GM12891 (cell line): ENCODE measurements at regions not wholly inside any gene's neighbourhood (a gene's known extent, or its start where the extent isn't known, plus 50 kb on each side); places are given as distances from the start of the nearest gene placed in this dataset.
"Not testable (repeated sequence)": the region's sequence is repeated elsewhere in the genome, so short reads cannot be mapped to it uniquely, and the experiment has no call there.

Source experiments
- DNase-seq: peaks from one replicate; pipeline ENCODE4 v3.0.0; 2011; ENCODE audit warnings: low spot score; ENCODE audit not compliant: insufficient read length
- FAIRE-seq: peaks from 2 replicates; lab custom pipeline; 2011; peaks lifted over from hg19 to GRCh38; lab: Jason Lieb, UNC
- PAX5 ChIP-seq: IDR thresholded peaks from 2 replicates; pipeline ENCODE4 v1.6.1; 2011; ENCODE audit warnings: low read length, moderate library complexity, mild to moderate bottlenecking; ENCODE audit not compliant: insufficient read depth, severe bottlenecking
- POLR2A ChIP-seq: IDR thresholded peaks from 2 replicates; pipeline ENCODE4 v1.6.1; 2011; ENCODE audit warnings: low read depth, low read length, control low read depth
- POLR2AphosphoS5 ChIP-seq: IDR thresholded peaks from 2 replicates; pipeline ENCODE4 v1.6.1; 2011; ENCODE audit warnings: low read depth, low read length, control low read depth
- POU2F2 ChIP-seq: IDR thresholded peaks from 2 replicates; pipeline ENCODE4 v1.6.1; 2011; ENCODE audit warnings: low read depth, mild to moderate bottlenecking, control low read depth, low read length, moderate library complexity
- SPI1 ChIP-seq: IDR thresholded peaks from 2 replicates; pipeline ENCODE4 v1.6.1; 2011; ENCODE audit warnings: low read depth, low read length, control low read depth
- TAF1 ChIP-seq: IDR thresholded peaks from 2 replicates; pipeline ENCODE4 v1.6.1; 2011; ENCODE audit warnings: low read depth, low read length, control low read depth

DNA sequence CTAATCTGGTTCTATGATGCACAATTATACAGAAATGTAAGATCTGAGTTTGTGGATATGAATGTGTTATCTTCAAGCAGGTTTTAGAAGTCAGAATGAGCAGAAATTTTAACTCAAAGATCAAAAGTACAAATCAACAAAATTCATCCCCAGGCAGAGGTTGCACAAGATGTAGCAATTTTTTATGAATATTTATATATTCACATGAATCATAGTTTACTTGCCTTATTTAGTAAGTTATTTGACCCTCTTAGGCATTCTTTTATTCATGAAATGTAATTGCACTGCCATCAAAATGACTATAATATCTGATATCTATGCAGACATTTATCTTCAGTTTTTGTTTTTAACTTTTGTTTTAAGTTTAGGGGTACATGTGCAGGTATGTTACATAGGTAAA is 103.1 kb upstream of the DAZL start:
- DNase-seq (no peak), FAIRE-seq (no peak)
- TF ChIP-seq SPI1: no peak
- TF ChIP-seq POLR2AphosphoS5: no peak
- no peak for TF ChIP-seq POU2F2
- TF ChIP-seq POLR2A: no peak
- TF ChIP-seq TAF1: no peak

GRCh38 chr3:16711691-16712090 is 106.5 kb upstream of the DAZL start:
- not testable (repeated sequence) for FAIRE-seq, DNase-seq

DNA sequence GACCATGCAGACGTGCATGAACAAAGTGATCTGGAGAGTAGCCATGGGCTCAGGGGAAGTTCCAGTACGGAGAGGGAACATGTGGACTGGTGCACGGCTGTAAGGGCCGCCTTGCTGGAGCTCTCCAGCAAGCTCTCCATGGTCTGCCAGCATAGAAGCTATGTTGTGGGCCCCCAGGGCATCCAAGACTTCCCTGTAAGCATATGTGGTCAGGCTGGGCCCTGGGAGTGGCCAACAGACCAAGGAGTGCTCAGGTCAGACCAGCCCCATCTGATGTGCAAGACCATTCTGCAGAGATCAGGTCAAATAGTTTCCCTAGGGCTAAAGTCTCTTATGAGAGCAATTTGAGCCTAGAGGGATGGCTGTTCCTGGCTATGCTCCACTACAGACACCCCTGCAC is 110.1 kb upstream of the DAZL start:
- TF ChIP-seq PAX5: no peak
- TF ChIP-seq POLR2A: no peak
- TF ChIP-seq POLR2AphosphoS5: no peak
- no peak for TF ChIP-seq POU2F2
- DNase-seq (no peak), FAIRE-seq (no peak)

- FAIRE-seq (no peak), DNase-seq (no peak)
- no peak for TF ChIP-seq TAF1
Observed at GRCh38 chr3:16719426-16719825, 114.2 kb upstream of the DAZL start.

DNA sequence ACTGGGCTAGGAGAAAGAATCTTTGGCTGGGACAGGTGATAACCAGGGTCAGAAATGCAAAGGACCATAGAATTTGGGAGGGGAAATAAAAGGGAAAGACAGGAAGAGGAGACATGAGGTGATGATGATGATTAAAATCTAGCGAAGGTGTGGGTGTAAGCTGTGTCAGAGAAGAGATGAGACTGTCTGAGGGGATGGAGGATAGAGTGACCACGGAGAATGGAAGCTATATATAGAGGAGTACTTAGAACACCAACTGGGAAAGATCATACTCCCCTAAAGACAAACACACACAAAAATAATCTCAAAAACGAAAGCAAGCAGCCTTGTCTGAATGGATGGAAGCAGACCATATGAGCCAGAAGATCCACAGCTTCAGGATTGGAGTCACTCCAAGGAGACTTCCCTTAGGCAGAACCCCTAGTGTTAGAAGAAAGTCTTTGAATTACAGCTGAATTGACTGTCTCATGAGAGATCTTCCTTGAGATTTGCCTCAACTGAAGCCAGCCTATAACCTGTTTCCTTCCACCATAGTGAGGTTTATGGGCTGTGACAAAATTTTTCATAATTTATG is 115.2 kb upstream of the DAZL start:
- FAIRE-seq: no peak
- no peak for TF ChIP-seq TAF1
- TF ChIP-seq POU2F2: no peak
- no peak for TF ChIP-seq SPI1
- TF ChIP-seq POLR2A: no peak
- no peak for TF ChIP-seq PAX5
- TF ChIP-seq POLR2AphosphoS5: no peak
- no peak for DNase-seq

DNA sequence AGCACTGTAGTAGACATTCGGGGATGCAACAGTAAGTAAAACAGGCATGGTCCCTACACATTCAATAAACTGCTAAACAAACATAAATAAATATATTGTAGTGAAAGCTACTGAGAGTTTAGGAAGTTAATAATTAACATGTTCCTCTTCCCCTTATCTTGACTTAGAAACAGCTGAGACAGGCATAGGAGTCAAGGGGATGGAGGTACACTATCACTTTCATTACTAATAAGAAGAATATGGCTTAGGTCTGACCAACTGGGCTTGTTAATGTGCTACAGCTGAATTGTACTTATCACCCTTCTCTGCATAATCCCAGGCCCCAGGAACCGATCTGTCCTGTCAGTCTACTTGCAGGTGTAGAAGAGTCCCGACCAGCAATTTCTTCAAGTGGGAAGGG is 116.3 kb upstream of the DAZL start:
- no peak for DNase-seq
- TF ChIP-seq TAF1 (no peak), SPI1 (no peak), POLR2AphosphoS5 (no peak), PAX5 (no peak), POU2F2 (no peak), POLR2A (no peak)
- no peak for FAIRE-seq

GRCh38 chr3:16723978-16724377 is 118.8 kb upstream of the DAZL start:
- TF ChIP-seq PAX5 (no peak), POLR2AphosphoS5 (no peak), TAF1 (no peak), POU2F2 (no peak), POLR2A (no peak), SPI1 (no peak)
- DNase-seq (no peak), FAIRE-seq (peak; percentile 26)

DNA sequence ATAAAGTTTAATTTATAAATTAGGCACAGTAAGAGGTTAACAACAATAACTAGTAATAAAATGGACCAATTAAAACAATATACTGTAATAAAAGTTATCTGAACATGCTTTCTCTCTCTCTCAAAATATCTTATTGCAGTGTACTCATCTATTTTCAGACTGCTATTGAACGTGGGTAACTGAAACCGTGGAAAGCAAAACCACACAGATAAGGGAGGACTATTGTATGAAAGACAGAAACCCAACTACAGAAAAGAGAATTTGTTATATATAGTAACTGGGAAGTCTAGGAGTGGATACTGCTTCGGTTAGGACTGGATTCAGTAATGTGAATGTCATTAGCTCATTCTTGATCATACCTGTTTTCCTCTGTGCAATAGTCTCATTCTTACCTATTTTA is 119.3 kb upstream of the DAZL start:
- DNase-seq: no peak
- no peak for TF ChIP-seq POLR2AphosphoS5
- TF ChIP-seq POLR2A: no peak
- TF ChIP-seq TAF1: no peak
- TF ChIP-seq POU2F2: no peak
- TF ChIP-seq PAX5: no peak
- no peak for TF ChIP-seq SPI1
- FAIRE-seq: no peak

DNA sequence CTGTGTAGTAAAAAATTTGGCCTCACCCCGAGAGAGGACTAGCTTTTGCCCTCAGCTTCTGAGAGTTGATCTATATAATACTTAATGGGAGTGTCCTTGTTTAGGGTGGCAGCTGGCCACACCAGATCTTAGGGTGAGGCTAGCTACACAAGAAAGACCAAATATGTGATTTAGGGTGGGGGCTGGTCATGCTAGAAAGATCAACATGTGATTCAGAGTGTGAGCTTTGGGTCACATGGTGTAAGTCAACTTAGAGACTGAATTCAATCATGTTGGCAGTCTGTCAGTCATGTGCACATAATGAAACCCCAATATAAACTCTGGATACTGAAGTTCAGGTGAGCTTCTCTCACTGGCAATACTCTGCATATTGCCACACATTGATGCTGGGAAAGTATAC is 120.7 kb upstream of the DAZL start:
- DNase-seq (no peak), FAIRE-seq (no peak)
- TF ChIP-seq POLR2AphosphoS5 (no peak), SPI1 (no peak), TAF1 (no peak), POLR2A (no peak), POU2F2 (no peak), PAX5 (no peak)

- TF ChIP-seq SPI1 (no peak), POLR2AphosphoS5 (no peak), TAF1 (no peak), PAX5 (no peak)
- FAIRE-seq: no peak
- DNase-seq: no peak
Observed at GRCh38 chr3:16728770-16729745, 123.8 kb upstream of the DAZL start.

DNA sequence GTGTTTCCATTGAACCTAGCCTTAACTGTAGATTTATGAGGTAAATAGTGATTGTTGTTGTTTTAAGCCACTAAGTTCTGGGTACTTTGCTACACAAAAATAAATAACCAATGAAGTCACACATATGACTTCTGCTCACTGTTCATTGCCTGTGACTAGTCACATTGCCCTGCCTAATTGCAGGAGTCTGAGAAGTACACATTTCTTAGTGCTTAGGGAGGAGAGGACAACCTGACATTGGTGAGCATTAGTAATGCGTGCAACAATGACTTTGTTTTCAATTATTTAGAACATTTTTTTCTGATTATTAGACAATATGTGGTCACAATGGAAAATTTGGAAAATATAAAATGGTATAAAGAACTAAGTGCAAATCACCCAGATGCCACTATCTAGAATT is 133.2 kb upstream of the DAZL start:
- TF ChIP-seq SPI1 (no peak), PAX5 (no peak), POU2F2 (no peak), POLR2A (no peak), POLR2AphosphoS5 (no peak), TAF1 (no peak)
- FAIRE-seq (no peak), DNase-seq (no peak)
